SJCRH30 (cell line): ENCODE measurements at regions not wholly inside any gene's neighbourhood (a gene's known extent, or its start where the extent isn't known, plus 50 kb on each side); places are given as distances from the start of the nearest gene placed in this dataset.

Experiments
- DNase-seq, 2 experiments: peaks; one replicate each; pipeline ENCODE4 v3.0.0-alpha.2; 2015 to 2020
- H3K27ac ChIP-seq: fragments of 250-450 bp; sonication (Bioruptor Pico); 2 replicates; pipeline ENCODE4 v1.5.1; 2020; ENCODE audit warnings: mild to moderate bottlenecking, moderate library complexity
- H3K27me3 ChIP-seq: fragments of 250-450 bp; sonication (Bioruptor Pico); 2 replicates; pipeline ENCODE4 v1.5.1; 2020; ENCODE audit warnings: mild to moderate bottlenecking, moderate library complexity
- H3K36me3 ChIP-seq: fragments of 250-450 bp; sonication (Bioruptor Pico); 2 replicates; pipeline ENCODE4 v1.5.1; 2020; ENCODE audit warnings: mild to moderate bottlenecking, moderate library complexity
- H3K4me1 ChIP-seq: fragments of 250-450 bp; sonication (Bioruptor Pico); 2 replicates; pipeline ENCODE4 v1.5.1; 2020; ENCODE audit warnings: mild to moderate bottlenecking, moderate library complexity
- H3K4me3 ChIP-seq: fragments of 250-450 bp; sonication (Bioruptor Pico); 2 replicates; pipeline ENCODE4 v1.5.1; 2020; ENCODE audit warnings: mild to moderate bottlenecking, moderate library complexity
- H3K9me3 ChIP-seq: fragments of 250-450 bp; sonication (Bioruptor Pico); replicated peaks from 2 replicates; pipeline ENCODE4 v1.5.1; 2020; ENCODE audit warnings: mild to moderate bottlenecking, moderate library complexity

DNA sequence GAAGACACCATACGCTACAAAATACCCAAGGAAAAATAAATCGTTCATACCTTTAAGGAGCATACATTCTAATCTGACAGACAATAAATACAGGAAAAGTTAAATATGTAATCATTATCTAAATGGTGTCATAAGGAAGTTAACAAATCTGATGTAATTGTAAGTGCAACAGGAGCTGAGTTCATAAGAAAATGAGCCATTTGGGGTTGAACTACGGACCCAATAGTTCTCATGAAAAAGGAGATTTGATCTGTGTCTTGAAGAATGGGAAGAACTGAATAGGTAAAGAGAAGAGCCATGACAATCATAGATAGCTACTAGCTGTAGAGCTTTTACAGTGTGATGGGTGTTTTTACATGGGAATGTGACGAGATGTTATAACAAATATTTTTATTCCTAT is 175.6 kb downstream of the ANKRD50 start:
- H3K27ac ChIP-seq, result no peak overlapping the region
- no peaks in the 10 kb centered on the region for H3K36me3 ChIP-seq
- DNase-seq, result no peak
- no peaks in the 10 kb centered on the region for H3K9me3 ChIP-seq
- H3K4me1 ChIP-seq, result peaks cover 9% of the 10 kb centered on the region; the same call in 1 of the 2 replicates
- no peak overlapping the region for H3K4me3 ChIP-seq
- H3K27me3 ChIP-seq, result no peaks in the 10 kb centered on the region

DNA sequence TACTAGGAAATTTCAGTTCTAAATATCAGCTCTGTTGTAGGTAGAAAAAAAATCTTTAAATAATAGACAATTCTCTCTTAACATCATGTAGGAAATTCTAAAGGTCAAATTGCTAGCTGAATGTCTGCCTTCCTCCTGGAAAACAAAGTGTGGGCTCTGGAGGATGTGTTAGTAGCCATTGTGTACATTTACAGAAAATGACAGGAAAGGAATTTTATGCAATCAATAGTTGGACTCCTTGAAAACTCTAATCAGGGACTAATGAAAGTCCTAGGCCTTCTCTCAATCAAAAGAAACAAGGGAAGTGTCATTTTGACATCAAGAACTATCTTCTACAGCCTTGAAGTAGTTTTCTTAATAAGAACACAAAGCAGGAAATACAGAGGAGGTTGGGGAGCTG is 174.6 kb downstream of the ANKRD50 start:
- Histone ChIP-seq H3K27ac (no peak overlapping the region), H3K4me3 (no peak overlapping the region), H3K4me1 (peaks cover 5% of the 10 kb centered on the region; the same call in 1 of the 2 replicates), H3K36me3 (no peaks in the 10 kb centered on the region), H3K9me3 (no peaks in the 10 kb centered on the region), H3K27me3 (no peaks in the 10 kb centered on the region)
- no peak for DNase-seq

DNA sequence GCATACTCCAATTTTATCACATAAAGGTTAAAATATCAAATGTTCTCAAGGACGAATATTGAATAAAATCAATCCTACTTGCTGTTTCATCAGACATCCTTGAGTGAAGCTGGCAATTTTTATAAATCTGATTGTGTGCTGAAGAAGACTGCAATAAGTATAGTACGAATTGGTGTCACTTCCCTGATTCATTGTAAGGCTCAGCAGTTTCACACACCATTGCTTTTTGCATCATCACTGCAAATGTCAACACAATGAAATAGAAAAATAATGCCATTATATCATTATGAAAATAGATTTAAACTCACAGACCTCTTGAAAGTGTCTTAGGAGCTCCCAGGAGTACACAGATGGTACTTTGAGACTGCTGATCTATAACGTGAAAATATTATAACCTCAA is 172.5 kb downstream of the ANKRD50 start:
- no peak overlapping the region for H3K4me3 ChIP-seq
- H3K27me3 ChIP-seq, result no peaks in the 10 kb centered on the region
- no peaks in the 10 kb centered on the region for H3K9me3 ChIP-seq
- no peaks in the 10 kb centered on the region for H3K4me1 ChIP-seq
- H3K27ac ChIP-seq, result no peak overlapping the region
- DNase-seq, result no peak
- no peaks in the 10 kb centered on the region for H3K36me3 ChIP-seq

DNA sequence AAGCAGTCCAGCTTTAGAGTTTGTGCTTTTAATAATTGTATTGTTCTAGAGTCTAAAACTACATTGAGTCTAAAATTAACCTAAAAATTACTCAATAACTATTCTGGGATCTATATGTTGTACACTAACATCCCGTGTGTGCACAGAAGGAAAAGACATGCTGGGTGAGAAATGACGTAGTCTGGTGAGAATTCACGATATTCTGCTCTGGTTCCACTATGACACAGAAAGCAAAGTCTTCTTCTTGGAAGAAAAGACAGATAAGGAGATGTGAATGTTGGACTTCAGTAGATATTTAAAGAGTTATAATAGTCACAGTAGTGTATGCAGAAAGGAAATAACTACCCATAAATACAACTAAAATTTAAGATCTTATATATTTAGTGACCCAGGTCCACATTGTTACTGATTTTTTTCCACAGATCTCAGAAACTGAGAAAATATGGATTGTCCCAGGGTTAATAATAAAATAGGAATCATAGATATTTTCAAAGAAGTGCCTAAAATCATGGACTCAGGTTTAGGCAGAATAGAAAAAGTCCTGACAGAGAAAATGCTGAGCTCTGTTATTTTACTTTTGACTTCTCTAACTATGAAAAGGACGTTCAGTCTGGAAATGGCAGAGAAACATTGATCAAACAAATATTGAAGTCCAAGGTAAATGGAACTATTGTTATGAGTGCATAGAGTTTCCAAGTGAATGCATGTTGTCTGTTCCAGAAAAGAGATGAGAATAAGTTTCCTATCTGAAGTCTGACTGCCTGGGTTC is 170.7 kb downstream of the ANKRD50 start:
- H3K4me3 ChIP-seq, result no peak overlapping the region
- DNase-seq, result no peak
- H3K36me3 ChIP-seq, result no peaks in the 10 kb centered on the region
- H3K9me3 ChIP-seq, result no peaks in the 10 kb centered on the region
- no peaks in the 10 kb centered on the region for H3K27me3 ChIP-seq
- no peaks in the 10 kb centered on the region for H3K4me1 ChIP-seq
- no peak overlapping the region for H3K27ac ChIP-seq

DNA sequence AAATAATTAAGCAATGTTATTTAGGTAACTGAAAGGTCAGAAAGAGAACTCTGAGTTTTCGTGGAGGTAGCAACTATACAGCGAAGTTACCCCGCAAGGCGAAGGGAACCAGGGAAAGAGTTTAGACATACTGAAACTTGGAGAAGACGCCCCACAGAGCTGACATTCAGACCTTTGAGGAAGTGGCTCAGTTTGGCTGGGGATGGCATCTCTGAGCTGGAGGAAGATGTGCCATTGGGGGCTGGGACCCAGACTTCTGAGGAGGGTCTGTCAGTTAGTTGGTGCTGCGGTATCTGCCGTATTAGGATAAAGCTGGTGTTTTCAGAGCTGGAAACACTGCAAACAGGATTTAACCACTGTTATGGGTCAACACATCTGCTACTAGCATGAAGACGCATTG is 156.6 kb downstream of the ANKRD50 start:
- DNase-seq, result no peak
- Histone ChIP-seq H3K27ac (no peak overlapping the region), H3K9me3 (no peaks in the 10 kb centered on the region), H3K4me1 (0 out of 2 replicates have a peak, but pooled peaks cover 2% of the 10 kb centered on the region), H3K4me3 (no peak overlapping the region), H3K27me3 (no peaks in the 10 kb centered on the region), H3K36me3 (no peaks in the 10 kb centered on the region)

DNA sequence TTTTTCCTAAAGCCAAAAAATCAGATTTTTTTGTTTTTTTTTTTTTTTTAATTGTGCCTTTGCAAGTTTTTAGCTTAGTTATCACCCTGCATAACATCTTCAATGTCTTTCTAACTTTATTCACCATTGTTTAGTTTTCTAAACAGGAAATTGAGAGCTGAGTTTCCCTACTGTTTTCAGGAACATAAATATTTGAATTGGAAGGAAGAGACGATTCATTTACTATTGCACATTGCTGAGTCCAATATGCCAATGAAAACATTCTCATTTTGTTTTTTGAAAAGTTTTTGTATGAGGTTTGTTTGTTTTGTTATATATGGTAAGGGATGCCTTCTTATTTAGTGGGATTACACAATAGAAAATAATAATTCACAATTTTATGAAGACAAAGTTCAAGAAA is 148.4 kb downstream of the ANKRD50 start:
- Histone ChIP-seq H3K4me1 (no peaks in the 10 kb centered on the region), H3K4me3 (no peak overlapping the region), H3K27ac (no peak overlapping the region), H3K27me3 (no peaks in the 10 kb centered on the region), H3K9me3 (no peaks in the 10 kb centered on the region), H3K36me3 (no peaks in the 10 kb centered on the region)
- DNase-seq, result no peak

DNA sequence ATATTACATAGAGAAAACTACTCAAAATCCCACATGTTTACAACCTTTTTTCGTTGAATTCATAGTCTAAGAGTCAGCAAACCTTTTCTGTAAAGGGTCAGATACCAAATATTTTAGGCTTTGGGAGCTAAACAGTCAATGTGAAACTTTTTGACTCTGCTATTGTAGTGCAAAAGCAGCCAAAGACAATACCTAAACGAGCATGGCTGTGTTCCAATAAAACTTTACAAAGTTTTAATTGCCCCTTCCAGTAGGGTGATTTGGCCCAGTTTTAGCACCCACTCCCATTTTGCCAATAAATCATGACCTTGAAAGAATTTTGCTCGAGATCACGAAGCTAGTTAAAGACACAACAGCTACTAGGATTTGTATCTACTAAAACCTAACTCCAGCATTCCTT is 147.2 kb downstream of the ANKRD50 start:
- Histone ChIP-seq H3K27ac (no peak overlapping the region), H3K4me3 (no peak overlapping the region), H3K4me1 (no peaks in the 10 kb centered on the region), H3K9me3 (no peaks in the 10 kb centered on the region), H3K27me3 (no peaks in the 10 kb centered on the region), H3K36me3 (no peaks in the 10 kb centered on the region)
- DNase-seq, result no peak

DNA sequence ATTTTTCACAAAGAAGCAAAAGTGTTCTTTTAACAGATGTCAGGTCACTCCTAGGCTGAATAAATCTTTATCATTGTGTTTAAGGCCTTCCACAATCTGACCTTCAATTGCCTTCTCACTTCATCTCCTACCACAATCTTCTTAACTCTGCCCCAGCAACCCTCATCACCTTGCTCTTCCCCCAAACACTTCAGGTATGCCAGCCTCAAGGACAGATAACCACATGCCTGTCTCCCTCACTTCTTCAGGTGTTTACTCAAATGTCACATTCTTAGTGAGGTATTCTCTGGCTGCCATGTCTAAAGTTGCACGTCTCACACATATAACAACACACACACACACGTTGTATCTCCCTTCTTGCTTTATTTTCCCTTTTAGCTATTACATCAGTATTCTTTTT is 146.5 kb downstream of the ANKRD50 start:
- Histone ChIP-seq H3K4me1 (no peaks in the 10 kb centered on the region), H3K27me3 (no peaks in the 10 kb centered on the region), H3K36me3 (no peaks in the 10 kb centered on the region), H3K9me3 (no peaks in the 10 kb centered on the region), H3K4me3 (no peak overlapping the region), H3K27ac (no peak overlapping the region)
- DNase-seq, result no peak

DNA sequence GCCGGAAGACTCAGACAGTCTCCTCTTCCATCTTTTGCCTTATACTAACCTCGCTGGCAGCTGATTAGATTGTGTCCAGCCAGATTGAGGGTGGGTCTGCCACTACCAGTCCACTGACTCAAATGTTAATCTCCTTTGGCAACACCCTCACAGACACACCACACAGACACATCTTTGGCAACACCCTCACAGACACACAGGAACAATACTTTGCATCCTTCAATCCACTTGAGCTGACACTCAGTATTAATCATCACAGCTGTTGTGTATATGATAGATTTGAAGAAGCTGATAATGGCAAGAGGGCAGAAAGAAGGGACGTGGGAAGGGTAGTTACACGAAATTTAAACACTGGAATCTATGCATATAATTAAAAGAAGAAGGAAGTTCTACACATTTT is 139.5 kb downstream of the ANKRD50 start:
- no peaks in the 10 kb centered on the region for H3K9me3 ChIP-seq
- no peaks in the 10 kb centered on the region for H3K4me1 ChIP-seq
- DNase-seq, result no peak
- no peak overlapping the region for H3K27ac ChIP-seq
- no peaks in the 10 kb centered on the region for H3K27me3 ChIP-seq
- H3K4me3 ChIP-seq, result no peak overlapping the region
- no peaks in the 10 kb centered on the region for H3K36me3 ChIP-seq

DNA sequence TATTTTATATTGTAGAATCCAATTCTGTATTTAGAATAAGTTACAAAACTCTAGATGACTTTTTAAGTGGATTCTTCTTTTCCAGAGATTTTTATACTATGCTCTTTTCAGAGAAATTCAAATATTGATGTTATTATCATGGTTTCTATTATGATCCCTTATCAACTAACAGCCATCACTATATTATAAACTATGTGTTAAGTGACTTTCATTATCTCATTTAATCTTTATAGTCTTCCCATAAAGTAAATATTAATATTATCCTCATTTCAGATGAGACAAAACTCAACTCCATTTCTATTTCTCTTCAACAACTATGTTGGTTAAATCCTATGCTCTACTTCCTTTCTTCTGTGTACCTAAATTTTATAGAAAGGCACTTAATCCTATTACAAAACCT is 132.6 kb downstream of the ANKRD50 start:
- DNase-seq, result no peak
- Histone ChIP-seq H3K27ac (no peak overlapping the region), H3K9me3 (no peaks in the 10 kb centered on the region), H3K36me3 (no peaks in the 10 kb centered on the region), H3K27me3 (no peaks in the 10 kb centered on the region), H3K4me1 (no peaks in the 10 kb centered on the region), H3K4me3 (no peak overlapping the region)

DNA sequence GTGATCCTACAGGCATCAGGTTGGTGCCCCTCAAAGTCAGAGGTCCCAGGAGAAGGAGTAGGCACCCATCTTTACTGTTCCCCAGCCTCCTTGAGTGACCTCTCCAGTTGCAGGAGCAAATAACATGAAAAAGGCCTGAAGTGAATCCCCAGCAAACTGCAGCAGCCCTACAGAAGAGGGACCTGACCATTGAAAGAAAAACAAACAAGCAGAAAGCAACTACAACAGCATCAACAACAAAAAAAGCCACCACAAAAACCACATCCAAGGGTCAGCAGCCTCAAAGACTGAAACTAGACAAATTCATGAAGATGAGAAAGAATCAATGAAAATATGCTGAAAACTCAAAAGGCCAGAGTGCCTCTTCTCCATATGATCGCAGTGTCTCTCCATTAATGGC is 128.7 kb downstream of the ANKRD50 start:
- DNase-seq, result no peak
- H3K27me3 ChIP-seq, result no peaks in the 10 kb centered on the region
- H3K9me3 ChIP-seq, result no peaks in the 10 kb centered on the region

DNA sequence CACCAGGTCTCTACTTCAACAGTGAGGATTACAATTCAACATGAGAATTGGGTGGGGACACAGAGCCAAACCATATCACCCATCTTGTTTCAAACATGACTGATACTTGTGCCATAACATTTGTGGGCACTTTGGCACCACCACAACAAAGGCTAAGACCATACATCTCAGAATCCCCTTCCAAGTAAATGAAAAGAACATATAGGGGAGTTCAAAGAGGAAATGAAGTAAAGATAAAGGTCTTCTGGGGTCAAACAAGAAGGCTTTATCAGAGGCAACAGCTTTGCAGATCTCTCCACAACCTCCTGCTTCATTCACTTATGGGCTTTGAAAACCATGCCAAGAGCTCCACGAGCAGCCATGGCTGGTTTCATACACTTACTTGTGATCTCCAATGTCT is 122.7 kb downstream of the ANKRD50 start:
- H3K27ac ChIP-seq, result no peak overlapping the region
- no peaks in the 10 kb centered on the region for H3K36me3 ChIP-seq
- DNase-seq, result no peak

More for the DNA sequence above, 128.7 kb downstream of the ANKRD50 start:
- no peaks in the 10 kb centered on the region for H3K4me1 ChIP-seq
- no peak overlapping the region for H3K27ac ChIP-seq
- no peaks in the 10 kb centered on the region for H3K36me3 ChIP-seq
- no peak overlapping the region for H3K4me3 ChIP-seq

DNA sequence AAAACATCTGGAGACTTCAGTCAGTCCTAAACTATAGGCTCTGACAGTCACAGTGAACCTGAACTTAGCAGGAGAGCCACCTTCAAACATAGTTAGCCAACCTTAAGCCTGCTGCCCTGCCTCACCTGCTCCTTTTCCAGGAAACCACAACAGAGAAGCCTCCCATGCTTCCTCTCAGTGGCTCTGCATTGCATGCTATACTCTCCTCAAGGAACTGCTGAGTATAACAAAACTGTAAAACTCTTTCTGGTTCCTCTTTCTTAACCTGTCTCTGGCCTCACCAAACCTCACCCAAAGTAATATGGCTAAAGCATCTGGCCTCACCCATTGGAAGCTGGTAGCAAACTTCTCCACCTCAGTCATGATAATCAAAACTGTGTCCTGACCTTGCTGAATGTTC is 122.1 kb downstream of the ANKRD50 start:
- Histone ChIP-seq H3K4me3 (no peak overlapping the region), H3K27ac (no peak overlapping the region), H3K9me3 (no peaks in the 10 kb centered on the region), H3K36me3 (no peaks in the 10 kb centered on the region), H3K4me1 (no peaks in the 10 kb centered on the region), H3K27me3 (no peaks in the 10 kb centered on the region)
- no peak for DNase-seq

More for the DNA sequence above, 122.7 kb downstream of the ANKRD50 start:
- Histone ChIP-seq H3K27me3 (no peaks in the 10 kb centered on the region), H3K4me1 (no peaks in the 10 kb centered on the region), H3K4me3 (no peak overlapping the region), H3K9me3 (no peaks in the 10 kb centered on the region)

DNA sequence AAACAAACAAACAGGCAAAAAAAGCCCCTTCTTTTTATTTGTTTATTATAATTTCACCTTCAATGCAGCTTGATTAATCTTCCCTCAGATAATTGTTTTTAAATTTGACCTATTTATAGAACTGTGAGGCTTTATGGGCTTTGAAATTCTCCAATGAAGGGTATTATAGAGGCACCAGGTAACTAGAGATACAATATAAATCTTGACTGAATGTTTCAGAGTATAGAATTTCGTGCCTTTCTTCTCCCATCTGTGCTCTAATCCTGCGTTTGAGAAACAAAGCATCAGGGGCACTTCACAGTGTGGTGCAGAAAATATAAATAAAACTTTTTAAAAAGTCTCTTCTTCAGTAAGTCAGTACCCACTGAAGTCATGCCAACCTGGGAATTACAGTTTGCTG is 120.9 kb downstream of the ANKRD50 start:
- H3K4me1 ChIP-seq, result peaks cover 4% of the 10 kb centered on the region
- DNase-seq, result no peak
- H3K27ac ChIP-seq, result no peak overlapping the region
- no peaks in the 10 kb centered on the region for H3K27me3 ChIP-seq
- H3K4me3 ChIP-seq, result no peak overlapping the region
- no peaks in the 10 kb centered on the region for H3K9me3 ChIP-seq
- H3K36me3 ChIP-seq, result no peaks in the 10 kb centered on the region

DNA sequence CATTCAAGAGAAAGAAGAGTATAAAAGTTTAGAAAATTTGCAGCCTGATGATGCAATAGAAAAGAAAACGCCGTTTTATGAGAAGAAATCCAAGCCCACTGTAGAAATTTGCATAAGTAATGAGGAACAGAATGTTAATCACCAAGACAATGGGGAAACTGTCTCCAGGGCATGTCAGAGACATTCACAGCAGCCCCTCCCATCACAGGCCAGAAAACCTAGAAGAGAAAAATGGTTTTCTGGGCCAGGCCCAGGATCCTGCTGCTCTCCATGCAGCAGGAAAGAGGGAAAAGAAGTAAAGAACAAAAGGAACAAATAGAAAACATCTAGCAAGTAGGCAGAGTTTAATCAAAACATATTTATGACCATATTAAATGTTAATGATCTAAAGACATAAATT is 119.0 kb downstream of the ANKRD50 start:
- no peaks in the 10 kb centered on the region for H3K36me3 ChIP-seq
- H3K9me3 ChIP-seq, result no peaks in the 10 kb centered on the region
- H3K27ac ChIP-seq, result no peak overlapping the region
- no peak for DNase-seq
- peaks cover 15% of the 10 kb centered on the region for H3K4me1 ChIP-seq
- H3K27me3 ChIP-seq, result no peaks in the 10 kb centered on the region
- no peak overlapping the region for H3K4me3 ChIP-seq

DNA sequence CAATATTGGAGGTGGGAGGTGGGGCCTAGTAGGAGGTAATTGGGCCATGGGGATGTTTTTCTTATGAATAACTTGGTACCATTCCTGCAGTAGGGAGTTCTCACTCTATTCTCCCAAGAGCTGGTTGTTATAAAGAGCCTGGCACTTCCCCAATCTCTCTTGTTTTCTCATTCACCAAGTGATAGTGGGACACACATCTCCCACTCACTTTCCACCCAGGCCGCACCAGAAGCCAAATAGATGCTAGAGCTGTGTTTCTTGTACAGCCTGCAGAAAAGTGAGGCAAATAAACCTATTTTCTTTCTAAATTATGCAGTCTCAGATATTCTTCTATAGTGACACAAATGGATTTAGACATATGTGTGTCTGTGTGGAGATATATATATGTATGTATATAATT is 117.6 kb downstream of the ANKRD50 start:
- Histone ChIP-seq H3K36me3 (no peaks in the 10 kb centered on the region), H3K27me3 (no peaks in the 10 kb centered on the region), H3K4me3 (no peak overlapping the region), H3K27ac (no peak overlapping the region), H3K4me1 (peaks cover 15% of the 10 kb centered on the region), H3K9me3 (no peaks in the 10 kb centered on the region)
- no peak for DNase-seq
